ENCODE measurements at regions not wholly inside any gene's neighbourhood (a gene's known extent, or its start where the extent isn't known, plus 50 kb on each side); places are given as distances from the start of the nearest gene placed in this dataset.

DNA sequence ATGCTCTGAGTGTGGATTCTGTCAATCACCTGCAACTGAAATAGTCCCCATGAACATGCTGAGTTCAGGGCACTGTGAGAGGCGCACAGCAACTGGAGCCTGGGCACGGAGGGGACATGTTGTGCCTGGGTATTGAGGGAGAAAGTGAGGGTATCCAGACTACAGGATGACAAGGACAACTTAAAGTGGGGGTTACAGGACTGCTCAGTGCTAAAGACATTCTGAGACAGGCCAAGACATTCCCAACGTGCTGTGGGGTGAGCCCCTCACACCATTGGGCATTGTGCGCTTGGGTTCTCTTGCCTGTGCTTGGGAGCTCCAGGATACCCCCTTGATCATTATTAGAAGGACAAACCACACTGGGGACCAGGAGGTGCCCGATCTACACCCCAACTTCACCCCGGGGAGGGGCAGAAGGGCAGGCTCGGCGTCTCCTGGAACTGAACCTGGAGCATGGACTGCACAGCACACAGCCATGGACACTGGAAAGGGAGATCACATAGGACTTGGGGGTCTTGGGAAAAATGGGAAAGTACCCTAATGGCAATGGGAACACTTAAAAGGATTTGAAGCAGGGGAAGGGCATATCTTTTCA lies 72.5 kb upstream of the HDAC4 start:
- DNase-seq: no peak

DNA sequence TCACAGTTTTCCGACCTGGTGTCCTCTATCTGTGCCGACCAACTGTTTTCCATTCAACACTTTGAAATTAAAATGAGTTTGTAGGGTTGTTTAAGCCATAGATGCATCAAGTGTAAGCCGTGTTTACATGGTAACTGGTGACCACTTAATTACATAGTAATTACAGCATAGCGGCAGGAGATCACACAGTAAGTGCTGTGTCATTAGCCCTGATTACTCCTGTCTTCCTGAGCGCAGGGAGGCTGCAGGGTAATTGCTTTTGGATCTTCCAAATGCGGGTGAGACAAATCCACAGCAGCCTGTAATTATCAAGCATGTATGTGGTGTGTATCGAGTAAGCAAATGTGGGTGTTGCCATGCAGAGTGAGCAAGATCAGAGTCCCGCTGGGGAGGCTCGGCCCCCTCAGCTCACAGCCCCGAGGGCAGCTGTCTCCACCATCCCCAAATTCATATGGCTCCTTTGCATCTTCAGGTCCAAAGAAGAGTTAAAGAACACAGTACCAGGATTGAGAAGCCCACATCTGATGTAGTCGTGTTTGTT lies 71.5 kb upstream of the HDAC4 start:
- no peak for DNase-seq

DNA sequence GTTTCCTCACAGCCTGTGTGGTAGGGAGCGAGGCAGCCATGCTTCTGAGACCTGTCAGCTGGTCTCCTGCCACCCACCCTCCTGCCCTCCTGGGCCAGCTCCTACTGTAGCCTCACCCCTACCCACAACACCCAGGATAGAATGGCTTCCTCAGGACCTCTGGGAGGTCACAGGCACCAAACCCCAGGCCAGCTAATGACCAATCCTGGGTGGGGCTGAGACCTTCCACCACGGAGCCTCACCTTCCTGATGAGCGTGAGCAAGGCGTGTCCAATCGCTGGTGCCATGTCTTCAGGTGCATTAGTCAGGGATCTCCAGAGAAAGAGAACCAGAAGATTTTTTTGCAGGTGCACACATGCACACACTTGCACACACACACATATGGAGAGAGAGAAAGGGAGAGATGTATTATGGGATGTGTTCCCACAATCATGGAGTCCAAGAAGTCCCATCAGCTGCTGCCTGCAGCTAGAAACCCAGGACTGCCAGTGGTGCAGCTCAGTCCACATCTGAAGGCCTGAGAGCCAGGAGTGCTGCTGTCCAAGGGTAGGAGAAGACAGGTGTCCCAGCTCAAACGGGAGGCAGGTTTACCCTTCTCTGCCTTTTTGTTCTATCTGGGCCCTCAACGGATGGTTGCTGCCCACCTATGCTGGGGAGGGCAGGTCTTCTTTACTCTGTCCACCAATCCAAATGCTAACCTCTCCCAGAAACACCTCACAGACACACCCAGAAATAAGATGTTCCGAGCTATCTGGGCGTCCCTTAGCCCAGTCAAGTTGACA lies 70.4 kb upstream of the HDAC4 start:
- DNase-seq: no peak

DNA sequence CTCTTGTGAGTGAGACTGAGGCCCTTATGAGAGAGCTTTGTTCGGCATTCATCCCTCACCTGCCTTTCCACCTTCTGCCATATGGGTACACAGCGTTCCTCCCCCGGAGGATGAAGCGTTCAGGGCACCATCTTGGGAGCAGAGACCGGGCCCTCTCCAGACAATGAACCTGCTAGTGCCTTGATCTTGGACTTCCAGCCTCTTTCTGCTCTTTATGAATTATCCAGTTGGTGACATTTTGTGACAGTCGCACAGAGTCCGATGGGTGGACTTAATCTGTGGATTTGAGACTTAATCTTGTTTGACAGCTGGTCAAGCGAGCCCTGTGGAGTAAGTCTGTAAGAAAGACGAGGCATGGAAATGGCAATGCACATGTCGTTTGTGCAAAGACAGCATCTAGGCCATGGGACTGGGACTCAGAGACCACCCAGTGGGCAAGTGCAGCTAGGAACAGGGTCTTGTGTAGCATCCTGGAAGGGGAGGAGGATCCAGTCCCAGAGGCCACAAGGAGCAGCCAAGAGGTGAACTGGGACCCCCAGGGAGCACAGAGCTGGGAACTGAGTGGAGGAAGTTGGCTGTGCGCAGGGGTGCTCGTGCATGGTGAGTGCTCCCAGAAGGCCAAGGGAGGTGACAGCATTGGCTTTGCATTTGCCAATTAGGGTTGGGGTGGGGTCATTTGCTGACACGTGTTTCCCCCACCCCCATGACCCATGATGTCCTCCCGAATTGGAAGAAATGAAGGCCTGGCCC lies 69.5 kb upstream of the HDAC4 start:
- DNase-seq: no peak

DNA sequence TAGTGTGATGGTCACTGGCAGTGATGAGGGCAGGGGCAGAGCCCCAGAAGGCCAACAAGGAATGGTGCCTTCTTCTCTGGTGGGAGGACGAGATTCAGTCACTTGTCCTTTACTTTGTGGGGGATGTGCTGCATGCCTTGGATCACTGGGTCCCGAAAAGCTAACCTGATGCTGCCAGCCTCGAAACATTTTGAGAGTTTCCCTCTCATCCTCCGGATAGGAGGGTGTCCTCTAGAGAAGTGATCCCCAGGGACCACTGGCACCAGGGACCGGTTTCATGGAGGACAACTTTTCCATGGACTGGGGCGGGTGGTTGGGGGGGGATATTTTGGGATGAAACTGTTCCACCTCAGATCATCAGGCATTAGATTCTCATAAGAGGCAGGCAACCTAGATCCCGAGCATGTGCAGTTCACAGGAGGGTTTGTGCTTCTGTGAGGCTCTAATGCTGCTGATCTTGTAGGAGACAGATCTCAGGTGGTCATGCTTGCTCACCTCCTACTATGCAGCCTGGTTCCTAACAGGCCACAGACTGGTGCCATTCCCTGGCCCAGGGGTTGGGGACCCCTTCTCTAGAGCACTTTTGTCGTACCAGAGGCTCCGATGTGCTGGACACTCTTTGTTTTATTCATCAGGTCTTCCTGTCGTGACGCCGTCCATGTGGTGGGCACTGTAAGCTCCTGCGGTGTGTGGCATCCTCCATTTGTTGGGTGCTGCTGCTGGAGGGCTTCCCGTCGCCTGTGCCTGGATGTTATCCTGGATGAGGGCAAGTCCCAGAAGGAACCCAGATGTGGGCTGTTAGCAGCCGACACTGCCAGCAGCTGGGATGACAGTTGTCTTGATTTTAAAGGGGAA lies 68.5 kb upstream of the HDAC4 start:
- no peak for DNase-seq

DNA sequence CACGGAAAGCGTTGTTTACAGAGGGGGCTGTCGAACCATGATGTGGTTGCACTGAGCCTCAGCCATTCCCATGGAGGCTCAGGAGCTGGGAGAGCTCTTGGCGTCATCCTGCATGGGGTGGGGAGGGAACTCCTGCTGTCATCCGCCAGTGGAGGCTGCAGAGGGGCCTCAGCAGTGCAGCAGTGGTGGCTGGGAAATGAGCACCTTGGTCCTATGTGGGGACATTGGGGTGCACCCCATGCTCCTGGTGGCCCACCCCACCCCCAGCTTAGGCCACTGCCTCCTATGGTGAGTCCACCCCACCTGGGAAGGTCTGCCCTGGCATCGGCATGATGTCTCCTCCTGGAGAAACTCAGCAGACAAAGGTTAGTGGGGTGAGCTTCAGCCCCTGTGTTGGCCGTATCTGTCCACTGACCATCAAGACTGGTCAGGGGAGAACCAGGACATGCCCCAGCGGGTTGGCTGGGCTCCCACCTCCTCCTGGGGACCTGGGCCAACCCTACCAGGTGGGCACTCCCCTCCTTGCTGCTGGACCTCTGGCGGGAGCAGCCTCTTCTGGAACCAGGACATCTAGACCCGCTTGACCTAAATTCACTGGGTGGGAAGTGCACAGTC lies 67.8 kb upstream of the HDAC4 start:
- no peak for DNase-seq

DNA sequence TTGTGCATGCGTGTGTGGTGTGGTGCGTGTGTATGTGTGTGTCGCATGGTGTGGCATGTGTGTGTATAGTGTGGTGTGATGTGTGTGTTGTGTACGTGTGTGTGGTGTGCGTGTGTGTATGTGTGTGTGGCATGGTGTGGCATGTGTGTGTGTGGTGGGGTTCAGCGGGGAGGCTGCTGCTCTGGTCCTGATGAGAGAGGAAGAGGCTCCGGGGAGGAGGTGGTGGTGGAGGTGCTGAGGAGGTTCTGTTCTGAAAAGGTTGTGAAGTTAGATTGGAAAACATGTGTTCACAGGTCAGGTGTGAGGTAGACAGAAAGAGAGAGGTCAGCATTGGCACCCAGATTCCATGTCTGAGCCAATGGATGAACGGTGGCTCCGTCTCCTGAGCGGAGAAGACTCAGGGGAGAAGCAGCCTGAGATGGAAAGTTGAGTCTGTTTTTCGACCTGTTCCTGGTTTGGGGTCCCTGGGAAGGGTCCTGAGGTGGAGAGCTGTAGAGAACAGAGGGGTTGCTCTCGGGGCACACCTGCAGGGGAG lies 67.2 kb upstream of the HDAC4 start:
- DNase-seq: no peak

DNA sequence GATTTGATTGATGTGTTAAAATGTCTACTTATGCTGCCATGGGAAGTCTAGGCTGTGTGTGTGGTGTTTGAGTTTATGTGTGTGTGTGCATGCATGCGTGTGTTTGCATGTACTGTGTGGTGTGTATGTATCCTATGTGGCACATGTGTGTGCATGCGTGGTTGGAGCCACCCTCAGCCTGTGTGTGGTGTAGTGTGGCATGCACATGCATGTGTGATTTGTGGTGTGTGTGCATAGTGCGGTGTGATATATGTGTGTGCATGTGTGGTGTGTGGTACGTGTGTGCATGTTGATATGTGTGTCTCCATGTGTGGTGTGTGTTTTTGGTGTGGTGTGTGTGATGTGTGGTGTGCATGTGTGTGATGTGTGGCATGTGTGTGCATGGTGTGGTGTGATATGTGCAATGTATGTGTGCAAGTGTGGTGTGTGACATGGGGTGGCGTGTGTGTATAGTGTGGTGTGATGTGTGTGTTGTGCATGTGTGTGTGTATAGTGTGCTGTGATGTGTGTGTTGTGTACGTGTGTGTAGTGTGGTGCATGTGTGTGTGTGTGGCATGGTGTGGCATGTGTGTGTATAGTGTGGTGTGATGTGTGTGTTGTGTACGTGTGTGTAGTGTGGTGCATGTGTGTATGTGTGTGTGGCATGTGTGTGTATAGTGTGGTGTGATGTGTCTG lies 66.6 kb upstream of the HDAC4 start:
- no peak for DNase-seq

DNA sequence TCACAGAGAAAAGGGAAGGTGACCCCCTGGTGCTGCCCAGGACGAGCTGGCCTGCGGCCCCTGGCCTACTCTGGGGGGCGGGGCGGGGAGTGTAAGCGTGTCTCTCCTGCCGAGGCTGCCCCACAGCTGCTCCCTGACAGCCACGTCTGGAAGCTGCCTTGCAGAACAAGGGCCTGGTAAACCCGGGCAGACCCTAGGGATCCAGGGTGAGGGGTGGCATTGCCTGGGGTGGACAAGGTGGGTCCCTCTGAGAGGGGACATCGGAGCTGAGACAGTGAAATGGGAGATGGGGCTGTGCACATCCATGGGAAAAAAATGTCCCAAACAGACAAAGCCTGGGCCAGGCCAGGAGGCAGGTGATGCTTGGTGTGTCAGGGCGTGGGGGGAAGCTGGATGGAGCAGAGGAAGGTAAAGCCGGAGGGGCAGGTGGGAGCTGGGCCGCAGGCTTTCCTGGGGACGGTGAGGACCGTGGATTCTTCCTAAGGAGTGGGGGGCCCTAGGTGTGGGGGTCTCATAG lies 66.0 kb upstream of the HDAC4 start:
- no peak for DNase-seq

DNA sequence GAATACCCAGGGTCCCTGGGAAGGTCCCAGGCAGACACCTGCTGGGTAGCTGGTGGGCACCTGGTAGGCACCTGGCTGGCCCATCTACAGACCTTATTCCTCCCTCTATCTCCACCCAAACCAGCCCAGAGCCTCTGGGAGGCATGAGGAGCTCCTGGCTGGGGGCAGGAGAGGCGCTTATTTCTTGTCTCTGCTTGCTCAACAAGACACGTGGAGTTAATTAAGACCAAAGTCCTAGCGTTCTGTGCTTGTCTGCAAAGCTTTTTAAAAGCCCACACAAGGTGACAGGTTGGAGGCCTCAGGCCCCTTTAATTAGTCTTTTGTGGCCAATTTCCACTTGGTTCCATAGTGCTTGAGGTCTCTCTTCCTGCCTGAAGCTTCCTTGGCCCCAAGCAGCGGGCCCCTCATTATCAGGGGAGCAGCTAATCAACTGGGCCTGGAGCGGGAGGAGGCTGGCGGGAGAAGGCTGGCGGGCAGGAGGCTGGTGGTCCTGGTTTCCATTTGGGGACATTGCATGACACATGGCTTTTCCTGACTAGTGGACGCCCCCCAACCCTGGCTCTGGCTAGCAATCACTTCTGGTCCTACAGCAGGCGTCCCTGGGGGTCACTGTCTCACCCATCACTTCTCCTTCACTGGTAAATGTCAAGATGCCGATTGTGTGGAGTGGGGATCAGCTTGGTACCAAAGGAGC lies 65.4 kb upstream of the HDAC4 start:
- DNase-seq: no peak

DNA sequence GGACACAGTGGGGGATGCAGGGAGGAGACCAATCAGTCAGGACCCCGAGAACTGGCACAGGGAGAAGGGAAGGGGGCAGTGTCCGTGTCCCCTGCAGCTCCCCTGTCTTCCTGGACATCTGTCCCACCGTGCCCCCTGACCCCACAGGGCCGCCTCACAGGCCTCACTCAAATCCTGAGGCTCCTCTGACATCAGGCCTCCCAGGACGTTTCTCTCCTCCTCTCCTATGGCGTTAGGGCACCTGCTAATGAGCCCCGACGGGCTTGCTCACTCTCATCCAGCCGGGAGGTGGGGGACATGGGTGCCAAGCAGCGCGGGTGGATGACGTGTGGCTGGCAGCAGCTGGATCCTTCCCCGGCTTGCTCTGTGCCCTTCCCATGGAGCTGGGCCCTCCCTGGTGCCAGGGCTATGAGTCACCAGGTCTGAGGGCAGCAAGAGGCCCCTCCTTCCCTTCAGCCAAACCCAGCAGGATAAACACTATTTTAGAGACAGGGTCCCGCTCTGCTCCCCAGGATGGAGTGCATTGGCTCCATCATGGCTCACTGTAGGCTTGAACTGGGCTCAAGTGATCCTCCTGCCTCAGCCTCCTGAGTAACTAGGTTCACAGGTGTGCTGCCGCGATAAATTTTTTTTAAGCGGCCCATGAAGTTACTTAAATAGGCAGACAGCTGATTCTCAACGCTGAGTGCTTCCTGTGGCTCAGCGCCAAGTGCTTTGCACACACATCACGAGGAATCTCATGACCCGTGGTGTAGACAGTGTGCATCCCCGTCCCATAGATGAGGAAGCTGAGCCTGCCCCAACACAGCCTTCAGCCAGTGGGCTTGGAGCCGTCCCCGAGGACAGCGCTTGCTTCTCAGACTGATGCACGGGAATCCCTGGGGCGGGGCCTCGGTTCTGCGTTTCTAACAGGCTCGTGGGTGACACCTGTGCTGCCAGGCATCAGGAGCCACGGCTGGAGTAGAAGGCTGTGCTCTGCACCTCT lies 64.5 kb upstream of the HDAC4 start:
- DNase-seq: peak; percentile 40

DNA sequence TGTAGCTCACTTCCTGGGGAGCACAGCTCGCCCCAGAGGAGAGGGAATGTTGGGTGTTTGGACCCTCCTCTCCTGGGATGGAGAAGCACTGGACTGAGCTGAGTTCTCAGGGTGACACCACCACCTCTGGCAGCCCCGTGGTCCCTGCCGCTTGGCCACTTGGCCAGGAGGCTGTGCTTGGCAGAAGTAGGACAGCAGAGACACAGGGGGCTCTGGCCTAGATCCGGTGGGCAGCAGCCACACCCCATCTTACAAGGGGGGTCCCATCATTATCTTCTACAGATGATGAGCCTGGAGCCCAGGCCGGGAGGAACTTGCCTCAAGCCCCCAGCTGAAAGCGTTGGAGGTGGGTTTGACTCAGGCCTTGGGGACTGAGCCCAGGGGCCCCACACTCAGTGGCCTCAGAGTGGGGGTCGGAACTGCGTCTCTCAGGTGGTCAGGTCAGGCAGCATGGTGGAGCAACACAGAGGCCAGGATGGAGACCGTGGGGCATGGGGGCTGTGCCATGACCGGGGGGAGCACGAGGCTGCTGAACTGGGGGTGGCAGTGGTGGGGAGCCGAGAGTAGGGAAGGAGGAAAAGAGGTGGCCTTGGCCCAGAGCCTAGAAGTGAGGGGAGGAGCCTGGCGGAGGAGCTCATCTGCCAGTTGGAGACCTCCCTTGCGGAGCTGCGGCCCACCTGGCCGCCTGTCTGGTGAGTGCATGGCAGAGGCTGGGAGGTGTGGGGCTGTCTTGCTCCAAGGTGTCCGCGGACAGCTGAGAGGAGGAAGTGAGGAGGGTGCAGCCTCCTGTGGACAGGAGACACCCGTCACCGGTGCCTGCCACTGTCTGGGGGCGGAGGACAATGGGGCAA lies 63.6 kb upstream of the HDAC4 start:
- DNase-seq: no peak

DNA sequence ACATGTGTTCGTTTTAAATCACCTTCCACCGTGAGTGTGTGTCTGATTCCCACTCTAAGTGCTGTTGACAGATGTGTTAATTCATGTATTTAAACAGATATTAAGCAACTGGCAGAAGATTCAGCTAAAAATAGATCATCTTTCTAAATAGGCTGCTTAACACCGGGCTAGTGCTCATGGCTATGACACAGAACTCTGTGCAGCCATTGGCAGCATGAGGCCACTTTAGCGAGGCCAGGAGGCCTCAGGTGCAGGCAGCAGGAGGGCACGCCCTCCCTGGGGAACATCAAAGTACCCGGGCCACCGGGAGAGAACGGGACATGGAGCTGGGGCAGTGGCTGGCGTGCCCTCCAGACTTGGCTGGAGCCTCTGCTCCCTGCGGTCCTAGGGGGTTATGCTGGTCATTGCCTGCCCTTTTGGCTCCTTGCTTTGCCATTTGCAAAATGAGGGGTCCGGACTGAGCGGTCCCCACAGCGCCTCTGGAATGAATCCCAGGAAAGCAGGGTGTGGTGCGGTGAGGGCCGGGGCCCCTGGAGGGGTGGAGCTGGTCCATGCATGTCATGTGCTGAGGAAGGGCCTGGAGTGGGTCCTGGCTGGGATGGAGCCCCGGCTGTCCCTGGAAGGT lies 62.8 kb upstream of the HDAC4 start:
- DNase-seq: no peak

DNA sequence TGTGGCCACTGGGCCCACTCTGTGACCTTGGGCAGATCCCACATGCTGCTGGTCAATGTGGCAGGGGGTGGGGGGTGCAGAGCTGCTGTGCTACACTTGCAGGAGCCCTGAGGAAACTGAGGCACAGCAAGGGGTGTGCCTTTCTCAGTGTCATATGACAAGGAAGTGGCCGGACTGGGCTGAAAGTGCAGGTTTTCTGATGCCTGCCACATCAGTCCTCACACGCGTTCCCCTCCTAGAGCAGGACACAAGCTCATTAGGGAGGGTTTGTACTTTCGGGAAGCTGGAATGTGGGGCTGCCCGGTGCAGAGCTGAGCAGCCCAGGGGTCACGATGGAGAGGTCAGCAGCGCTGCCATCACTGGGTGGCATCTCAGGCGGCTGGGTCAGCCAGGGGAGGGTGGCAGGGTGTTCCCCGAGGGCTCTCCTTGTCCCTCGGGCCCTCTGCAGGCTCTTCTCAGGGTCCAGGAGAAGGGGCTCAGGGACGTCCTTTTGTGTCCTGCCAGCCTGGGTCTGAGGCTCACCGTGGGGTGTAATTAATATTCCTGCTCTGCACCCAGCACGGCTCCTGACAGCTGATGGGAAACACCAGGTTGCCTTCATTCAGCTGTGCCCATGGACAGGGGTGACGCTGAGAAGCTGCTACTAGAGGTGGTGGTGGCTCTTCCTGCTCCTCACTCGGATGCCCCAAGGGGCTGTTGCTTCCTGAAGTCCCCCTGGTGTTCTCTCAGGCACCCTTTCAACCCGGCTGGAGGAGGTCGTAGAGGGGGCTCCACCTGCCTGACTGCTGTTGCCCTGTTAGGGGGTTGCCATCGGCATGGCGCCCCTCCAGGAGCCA lies 62.1 kb upstream of the HDAC4 start:
- no peak for DNase-seq

DNA sequence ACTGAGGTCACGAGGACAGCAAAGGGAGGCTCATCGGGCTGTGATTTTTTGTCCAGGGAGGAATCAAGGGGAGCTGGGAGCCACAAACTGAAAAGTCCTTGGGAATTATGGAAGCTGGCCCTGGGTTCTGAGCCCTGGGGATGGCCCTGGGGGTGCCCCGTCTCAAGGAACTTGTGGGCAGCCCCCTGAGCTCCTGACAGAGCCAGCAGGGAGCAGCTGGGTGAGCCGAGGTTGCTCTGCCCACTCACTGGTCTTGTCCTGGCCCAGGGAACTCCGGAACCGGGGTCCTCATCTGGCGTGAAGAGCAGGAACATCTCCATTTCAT lies 61.3 kb upstream of the HDAC4 start:
- DNase-seq: no peak

DNA sequence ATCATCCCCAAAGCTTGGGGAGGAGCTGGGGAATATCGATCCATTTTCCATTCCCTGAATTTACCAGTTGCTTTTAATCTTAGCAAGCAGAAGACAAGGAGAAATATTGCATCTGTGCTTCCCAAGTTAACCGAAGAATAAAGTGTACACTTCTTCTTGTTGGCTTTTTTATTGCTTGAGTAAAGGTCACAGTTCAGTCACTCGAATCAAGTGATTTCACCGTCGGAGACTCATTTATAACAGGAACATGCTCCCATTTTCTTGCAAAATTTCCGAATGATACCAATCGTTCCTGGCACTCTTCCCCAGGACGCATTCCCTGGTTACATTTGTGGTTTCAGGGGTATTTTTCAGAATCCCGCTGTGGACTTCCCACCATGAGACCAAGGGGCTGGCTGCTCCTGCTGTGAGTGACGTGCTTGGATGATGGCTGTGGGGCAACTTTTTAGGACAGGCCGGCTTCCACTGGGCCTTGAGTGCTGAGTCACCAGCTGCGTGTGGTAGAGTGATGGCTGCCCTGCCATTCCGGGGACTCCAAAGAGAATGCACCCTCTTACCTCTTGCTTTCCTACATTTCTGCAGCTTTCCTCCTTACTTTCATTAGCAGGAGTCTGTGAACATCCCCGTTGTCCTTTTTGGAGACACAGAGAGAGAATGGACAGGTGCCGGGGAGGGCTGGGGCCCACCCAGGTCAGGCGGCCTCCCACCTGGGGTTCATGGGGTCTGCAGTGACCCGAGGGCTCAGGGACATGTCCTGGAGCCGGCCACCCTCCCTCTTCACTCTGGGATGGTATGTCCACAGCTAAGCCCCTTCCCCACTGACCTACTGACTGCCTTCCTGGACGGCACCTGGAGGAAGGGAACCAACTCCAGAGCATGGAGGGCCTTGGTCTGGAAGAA lies 60.7 kb upstream of the HDAC4 start:
- no peak for DNase-seq

All from GOT3 (cell line).